GM19193 (cell line): ENCODE measurements at regions not wholly inside any gene's neighbourhood (a gene's known extent, or its start where the extent isn't known, plus 50 kb on each side); places are given as distances from the start of the nearest gene placed in this dataset.

Source experiments
- POLR2A ChIP-seq: IDR thresholded peaks from 4 replicates; pipeline ENCODE4 v1.6.1; 2011; ENCODE audit not compliant: insufficient read depth, insufficient read length; ENCODE audit errors: extremely low read depth

GRCh38 chr12:91249054-91249453 is 66.4 kb upstream of the DCN start:
- no peak for TF ChIP-seq POLR2A

- TF ChIP-seq POLR2A = no peak
Measured at GRCh38 chr12:91241756-91242155, 59.1 kb upstream of the DCN start.

DNA sequence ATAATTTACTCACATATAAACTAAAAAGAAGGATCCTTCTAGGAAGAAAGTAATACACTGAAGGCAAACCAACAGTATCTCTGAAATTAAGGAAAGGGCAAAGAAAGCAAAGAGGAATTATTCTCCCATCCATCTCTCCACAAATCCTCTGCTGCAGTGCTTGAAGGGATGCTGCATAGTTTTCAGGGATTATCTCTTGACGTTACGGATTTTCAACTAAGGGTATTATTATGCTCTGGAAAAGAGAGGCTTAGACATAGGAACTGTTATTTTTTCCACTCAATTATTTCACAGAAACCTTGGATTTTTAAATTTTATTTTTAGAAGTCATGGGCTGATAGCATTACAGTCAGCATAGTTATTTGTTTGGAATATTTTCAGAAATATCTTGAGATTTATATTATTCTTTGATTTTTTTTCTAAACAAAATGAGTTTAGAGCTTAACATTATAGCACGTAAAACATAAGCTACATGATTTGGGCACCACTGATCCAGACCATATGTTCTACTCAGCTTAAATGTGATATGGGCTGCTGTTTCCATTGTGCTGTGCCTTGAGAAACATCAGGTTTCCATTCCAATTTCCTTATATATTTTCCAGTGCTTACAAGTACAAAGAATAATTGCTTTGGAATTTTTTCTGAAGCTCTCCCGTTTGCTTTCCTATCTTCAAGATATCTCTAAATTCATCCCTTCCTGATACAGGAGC is 57.9 kb upstream of the DCN start:
- TF ChIP-seq POLR2A = no peak

GRCh38 chr12:91239481-91239880 is 56.9 kb upstream of the DCN start:
- TF ChIP-seq POLR2A = no peak
